ENCODE measurements at regions not wholly inside any gene's neighbourhood (a gene's known extent, or its start where the extent isn't known, plus 50 kb on each side); places are given as distances from the start of the nearest gene placed in this dataset.

DNA sequence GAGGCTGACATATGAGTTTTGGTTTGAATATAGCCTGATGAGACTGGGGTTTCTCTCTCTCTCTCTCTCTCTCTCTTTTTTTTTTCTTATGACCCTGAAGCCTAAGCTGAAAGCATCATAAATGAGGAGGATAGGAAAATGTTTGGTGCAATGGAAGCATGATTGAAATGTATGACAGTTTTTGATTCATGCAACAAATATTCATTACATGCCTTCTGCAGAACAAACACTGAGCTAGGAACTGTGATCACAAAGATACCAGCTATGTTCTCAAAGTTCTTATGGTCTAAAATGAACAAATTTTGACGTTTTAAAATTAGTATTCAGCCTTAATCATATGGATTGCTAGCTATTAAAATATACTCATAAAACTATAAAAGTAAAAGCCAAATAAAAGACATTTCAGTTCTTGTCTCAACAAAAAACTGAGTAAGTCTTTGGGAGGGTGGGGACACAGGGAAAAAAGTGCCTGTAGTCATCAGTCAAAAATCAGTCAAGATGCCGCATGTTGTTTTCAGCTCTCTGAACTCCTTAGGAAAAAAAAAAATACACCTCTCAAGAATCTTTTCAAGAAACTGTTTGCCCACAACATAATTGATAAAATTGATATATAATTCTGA, 57.2 kb downstream of the NKX6-1 start:
- no peaks in the 10 kb centered on the region for H3K9me3 Mint-ChIP-seq (ENCODE audit: unreplicated experiment)
- no peak for DNase-seq
- no peaks in the 10 kb centered on the region for H3K36me3 Mint-ChIP-seq (ENCODE audit: unreplicated experiment)
- no peaks in the 10 kb centered on the region for H3K27me3 Mint-ChIP-seq (ENCODE audit: unreplicated experiment)
- H3K4me3 Mint-ChIP-seq (ENCODE audit: unreplicated experiment), result no peak overlapping the region
- H3K4me1 Mint-ChIP-seq (ENCODE audit: low read depth, unreplicated experiment), result no peaks in the 10 kb centered on the region
- H3K27ac Mint-ChIP-seq (ENCODE audit: unreplicated experiment), result no peak overlapping the region
- TF ChIP-seq, protein P1, sequence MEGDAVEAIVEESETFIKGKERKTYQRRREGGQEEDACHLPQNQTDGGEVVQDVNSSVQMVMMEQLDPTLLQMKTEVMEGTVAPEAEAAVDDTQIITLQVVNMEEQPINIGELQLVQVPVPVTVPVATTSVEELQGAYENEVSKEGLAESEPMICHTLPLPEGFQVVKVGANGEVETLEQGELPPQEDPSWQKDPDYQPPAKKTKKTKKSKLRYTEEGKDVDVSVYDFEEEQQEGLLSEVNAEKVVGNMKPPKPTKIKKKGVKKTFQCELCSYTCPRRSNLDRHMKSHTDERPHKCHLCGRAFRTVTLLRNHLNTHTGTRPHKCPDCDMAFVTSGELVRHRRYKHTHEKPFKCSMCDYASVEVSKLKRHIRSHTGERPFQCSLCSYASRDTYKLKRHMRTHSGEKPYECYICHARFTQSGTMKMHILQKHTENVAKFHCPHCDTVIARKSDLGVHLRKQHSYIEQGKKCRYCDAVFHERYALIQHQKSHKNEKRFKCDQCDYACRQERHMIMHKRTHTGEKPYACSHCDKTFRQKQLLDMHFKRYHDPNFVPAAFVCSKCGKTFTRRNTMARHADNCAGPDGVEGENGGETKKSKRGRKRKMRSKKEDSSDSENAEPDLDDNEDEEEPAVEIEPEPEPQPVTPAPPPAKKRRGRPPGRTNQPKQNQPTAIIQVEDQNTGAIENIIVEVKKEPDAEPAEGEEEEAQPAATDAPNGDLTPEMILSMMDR (IDR thresholded peaks at IDR 0.05; ENCODE audit: partially characterized antibody, unreplicated experiment), result no peak

DNA sequence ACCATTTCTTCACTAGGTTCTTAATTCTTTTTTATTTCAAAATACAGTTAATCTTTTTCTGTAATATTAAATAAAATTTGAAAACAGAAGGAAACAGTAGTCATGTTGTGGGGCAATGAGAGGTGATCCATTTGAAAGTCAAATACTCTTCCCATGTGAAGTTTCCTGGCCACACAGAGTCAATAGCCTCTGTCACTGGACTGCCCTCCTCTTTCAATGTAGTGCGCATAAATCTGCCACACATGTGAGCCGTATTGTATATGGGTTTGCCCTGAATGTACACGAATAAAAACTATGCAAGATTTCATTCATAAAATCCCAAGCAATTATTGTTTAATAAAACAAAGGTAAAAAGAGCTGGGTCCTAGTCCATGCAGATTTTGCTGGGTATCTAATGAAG, 59.1 kb downstream of the NKX6-1 start:
- Mint-ChIP-seq H3K9me3 (ENCODE audit: unreplicated experiment) (no peaks in the 10 kb centered on the region), H3K4me1 (ENCODE audit: low read depth, unreplicated experiment) (no peaks in the 10 kb centered on the region), H3K27ac (ENCODE audit: unreplicated experiment) (no peak overlapping the region), H3K4me3 (ENCODE audit: unreplicated experiment) (no peak overlapping the region), H3K27me3 (ENCODE audit: unreplicated experiment) (no peaks in the 10 kb centered on the region), H3K36me3 (ENCODE audit: unreplicated experiment) (no peaks in the 10 kb centered on the region)
- TF ChIP-seq, protein P1 (IDR thresholded peaks at IDR 0.05; ENCODE audit: partially characterized antibody, unreplicated experiment), result no peak
- DNase-seq, result no peak

DNA sequence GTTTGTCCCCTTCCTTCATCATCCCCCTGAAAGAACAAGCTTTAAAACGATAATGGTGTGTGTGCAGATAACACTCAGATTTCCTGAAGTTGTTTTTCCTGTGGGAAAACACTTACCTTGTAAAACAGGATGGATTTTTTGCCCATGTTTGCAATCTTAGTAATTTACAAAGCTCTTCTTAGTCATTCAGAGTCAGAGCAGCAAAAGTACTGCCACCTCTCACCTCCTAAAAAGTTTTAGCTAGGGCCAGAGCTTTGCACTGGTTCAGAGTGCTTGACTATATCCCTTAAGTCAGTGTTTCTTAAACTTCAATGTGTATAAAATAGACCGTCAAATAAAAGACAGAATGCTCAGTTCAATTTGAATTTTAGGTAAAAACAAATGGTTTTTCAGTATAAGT, 62.3 kb downstream of the NKX6-1 start:
- no peak overlapping the region for H3K27ac Mint-ChIP-seq (ENCODE audit: unreplicated experiment)
- no peaks in the 10 kb centered on the region for H3K36me3 Mint-ChIP-seq (ENCODE audit: unreplicated experiment)
- H3K4me1 Mint-ChIP-seq (ENCODE audit: low read depth, unreplicated experiment), result peaks cover 6% of the 10 kb centered on the region
- H3K4me3 Mint-ChIP-seq (ENCODE audit: unreplicated experiment), result no peak overlapping the region
- DNase-seq, result no peak
- no peaks in the 10 kb centered on the region for H3K27me3 Mint-ChIP-seq (ENCODE audit: unreplicated experiment)
- no peaks in the 10 kb centered on the region for H3K9me3 Mint-ChIP-seq (ENCODE audit: unreplicated experiment)
- TF ChIP-seq, protein P1 (IDR thresholded peaks at IDR 0.05; ENCODE audit: partially characterized antibody, unreplicated experiment), result no peak

DNA sequence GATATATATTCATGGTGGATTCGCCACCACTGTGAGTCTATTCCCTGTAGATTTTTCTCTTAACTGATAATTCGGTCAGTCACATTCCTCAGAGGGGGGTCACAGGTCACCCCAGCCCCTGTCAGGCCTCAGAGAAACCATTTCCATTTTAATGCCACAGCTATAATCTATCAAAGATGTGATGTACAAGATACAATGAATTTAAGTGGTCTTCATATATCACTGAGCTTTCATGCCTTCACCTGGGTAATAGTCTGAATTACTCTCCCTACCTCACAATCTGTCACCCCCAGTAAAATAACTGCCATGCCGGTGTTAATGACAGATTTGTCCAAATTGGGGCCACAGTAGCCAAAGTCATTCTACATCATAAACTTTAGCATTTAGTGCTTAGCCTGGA, 64.7 kb downstream of the NKX6-1 start:
- TF ChIP-seq, protein P1 (IDR thresholded peaks at IDR 0.05; ENCODE audit: partially characterized antibody, unreplicated experiment), result no peak
- Mint-ChIP-seq H3K9me3 (ENCODE audit: unreplicated experiment) (no peaks in the 10 kb centered on the region), H3K27ac (ENCODE audit: unreplicated experiment) (no peak overlapping the region), H3K4me1 (ENCODE audit: low read depth, unreplicated experiment) (peaks cover 6% of the 10 kb centered on the region), H3K27me3 (ENCODE audit: unreplicated experiment) (no peaks in the 10 kb centered on the region), H3K4me3 (ENCODE audit: unreplicated experiment) (no peak overlapping the region), H3K36me3 (ENCODE audit: unreplicated experiment) (no peaks in the 10 kb centered on the region)
- no peak for DNase-seq

DNA sequence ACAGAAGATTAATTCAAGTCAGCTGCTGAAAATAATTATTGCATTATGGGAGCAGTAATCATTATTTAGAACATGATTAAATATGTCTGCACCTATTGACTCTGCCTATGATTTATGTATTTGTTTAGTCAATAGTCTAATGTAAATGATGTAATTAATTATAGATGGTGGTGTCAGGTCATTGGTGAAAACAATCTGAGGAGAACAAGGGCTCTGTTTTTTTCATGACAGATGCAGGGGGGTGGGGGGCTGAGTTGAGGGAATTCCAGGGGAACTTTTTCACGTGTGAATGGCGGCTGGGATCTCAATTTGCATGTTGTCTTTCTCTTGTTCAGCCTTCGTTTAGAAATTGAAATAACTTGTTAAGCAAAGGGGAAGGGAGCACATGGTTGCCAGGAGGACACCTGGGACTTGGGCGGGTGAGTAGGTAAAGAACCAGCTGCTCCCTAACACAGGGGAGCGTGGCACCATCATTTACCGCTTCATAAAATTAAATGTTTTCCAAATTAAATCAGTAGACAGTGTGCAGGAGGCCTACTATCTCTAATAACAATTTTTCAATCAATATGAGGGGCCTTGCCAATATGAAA, 65.4 kb downstream of the NKX6-1 start:
- Mint-ChIP-seq H3K4me1 (ENCODE audit: low read depth, unreplicated experiment) (peaks cover 6% of the 10 kb centered on the region), H3K36me3 (ENCODE audit: unreplicated experiment) (no peaks in the 10 kb centered on the region), H3K9me3 (ENCODE audit: unreplicated experiment) (no peaks in the 10 kb centered on the region), H3K4me3 (ENCODE audit: unreplicated experiment) (no peak overlapping the region), H3K27ac (ENCODE audit: unreplicated experiment) (no peak overlapping the region), H3K27me3 (ENCODE audit: unreplicated experiment) (no peaks in the 10 kb centered on the region)
- DNase-seq, result no peak
- TF ChIP-seq, protein P1 (IDR thresholded peaks at IDR 0.05; ENCODE audit: partially characterized antibody, unreplicated experiment), result no peak
